ENCODE measurements at regions not wholly inside any gene's neighbourhood (a gene's known extent, or its start where the extent isn't known, plus 50 kb on each side); places are given as distances from the start of the nearest gene placed in this dataset.

GRCh38 chr10:55491712-55492111 lies 690.7 kb upstream of the PCDH15 start:
- DNase-seq: no peak

GRCh38 chr10:55485827-55486226 lies 684.8 kb upstream of the PCDH15 start:
- DNase-seq: no peak

GRCh38 chr10:55476129-55476528 lies 675.1 kb upstream of the PCDH15 start:
- no peak for DNase-seq

DNA sequence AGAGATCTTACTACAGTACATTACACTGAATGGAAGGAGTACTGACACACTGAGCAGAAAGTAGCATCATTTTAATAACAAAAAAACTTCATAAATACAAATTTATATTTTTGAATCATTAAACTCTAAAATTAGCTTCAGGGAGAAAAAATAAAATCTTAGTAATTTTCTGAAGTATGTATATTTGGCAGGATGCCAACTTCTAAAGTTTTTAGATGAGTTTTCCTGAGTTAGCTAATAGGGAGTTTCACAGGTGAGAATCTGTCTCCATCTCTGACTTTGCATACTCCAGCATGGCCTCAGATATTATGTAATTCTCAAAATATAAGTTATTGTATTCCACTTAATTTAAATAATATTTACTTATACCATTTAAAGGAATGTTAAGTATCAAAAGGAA lies 673.2 kb upstream of the PCDH15 start:
- DNase-seq: no peak

GRCh38 chr10:55470840-55471239 lies 669.8 kb upstream of the PCDH15 start:
- DNase-seq: no peak

DNA sequence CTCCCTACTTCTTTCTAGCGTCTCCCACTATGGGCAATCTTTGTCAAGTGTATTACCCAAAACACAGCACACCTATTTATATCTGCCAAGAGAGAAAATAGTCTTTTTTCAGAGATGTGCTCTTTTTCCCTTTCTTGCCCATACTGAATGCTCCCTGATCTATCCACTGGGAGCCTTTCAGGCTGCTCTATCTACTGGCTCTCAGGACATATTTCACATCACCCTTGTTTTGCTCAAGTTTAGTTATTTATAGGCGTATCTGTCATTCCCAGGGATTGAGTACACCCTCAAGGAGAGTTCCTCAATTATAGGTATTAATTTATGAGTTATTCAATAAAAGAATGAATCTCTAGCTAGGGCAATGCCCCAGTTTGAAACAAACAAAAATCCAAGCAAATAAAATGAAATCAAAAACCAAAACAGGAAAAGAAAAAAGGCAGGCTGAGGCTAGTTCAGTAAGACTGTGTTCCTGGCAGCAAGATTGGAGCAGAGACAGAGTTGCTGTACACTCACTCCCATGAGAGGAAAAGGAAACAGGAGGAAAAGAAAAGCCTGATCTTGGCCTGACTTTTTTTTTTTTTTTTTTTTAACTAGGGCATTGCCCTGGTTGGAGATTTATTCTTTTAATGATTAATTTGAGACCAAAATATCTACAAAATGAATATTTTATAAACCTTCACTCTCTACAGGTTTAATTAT lies 665.9 kb upstream of the PCDH15 start:
- DNase-seq: no peak

DNA sequence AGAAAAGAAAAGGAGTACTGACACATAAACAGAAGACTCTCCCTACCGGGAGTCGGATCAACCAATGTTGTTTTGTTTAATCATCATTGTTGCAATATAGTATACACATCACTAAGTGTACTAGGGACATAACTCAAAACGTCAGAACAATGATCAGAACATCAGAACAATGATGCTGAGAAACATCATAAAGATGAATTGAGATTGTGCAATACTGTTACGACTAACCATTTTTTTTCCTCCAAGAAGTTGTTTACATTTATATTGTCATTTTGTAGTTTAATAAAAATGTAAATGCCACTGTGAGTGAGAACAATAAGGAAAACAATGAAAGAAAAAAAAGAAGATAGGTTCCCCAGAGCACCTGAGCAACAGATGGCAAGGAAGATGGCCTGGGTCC lies 663.1 kb upstream of the PCDH15 start:
- no peak for DNase-seq

GRCh38 chr10:55460008-55460407 lies 659.0 kb upstream of the PCDH15 start:
- no peak for DNase-seq

DNA sequence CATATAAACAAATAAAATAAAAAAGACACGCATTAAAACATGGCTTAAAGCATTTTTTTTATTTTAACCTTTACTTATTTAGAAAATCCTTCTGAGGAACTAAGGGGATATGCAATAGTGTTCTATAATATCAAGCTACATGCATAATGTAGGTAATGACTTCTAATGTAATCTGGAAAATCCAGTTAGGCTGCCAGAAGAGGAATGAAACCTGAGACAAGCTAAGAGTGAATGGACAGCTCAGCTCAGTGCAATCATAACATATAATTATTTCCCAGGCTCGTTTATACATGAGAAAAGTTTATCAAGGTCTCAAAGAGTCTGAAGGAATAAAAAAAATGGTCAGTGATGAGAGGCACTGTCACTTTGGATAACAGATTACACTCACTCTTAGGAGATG lies 649.0 kb upstream of the PCDH15 start:
- no peak for DNase-seq

GRCh38 chr10:55446441-55447002 lies 645.5 kb upstream of the PCDH15 start:
- DNase-seq: no peak

DNA sequence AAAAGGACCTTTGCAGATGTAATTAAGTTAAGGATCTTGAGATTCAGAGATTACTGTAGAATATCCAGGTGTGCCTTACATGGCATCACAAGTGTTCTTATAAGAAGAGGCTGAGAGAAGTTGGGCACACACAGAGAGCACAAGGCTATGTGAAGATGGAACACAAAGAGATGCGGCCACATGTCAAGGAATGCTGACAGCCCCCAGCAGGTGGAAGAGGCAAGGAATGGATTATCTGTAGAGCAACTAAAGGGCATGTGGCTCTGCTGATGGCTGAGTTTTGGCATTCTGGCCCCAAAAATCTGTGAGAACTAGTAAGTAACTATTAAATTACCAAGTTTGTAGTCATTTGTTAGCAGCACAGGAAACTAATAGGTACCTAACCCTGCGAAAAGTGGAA lies 640.7 kb upstream of the PCDH15 start:
- no peak for DNase-seq

GRCh38 chr10:55426138-55426537 lies 625.1 kb upstream of the PCDH15 start:
- no peak for DNase-seq

GRCh38 chr10:55410415-55410885 lies 609.4 kb upstream of the PCDH15 start:
- no peak for DNase-seq

- DNase-seq: no peak
Observed at GRCh38 chr10:55404094-55404493, 603.1 kb upstream of the PCDH15 start.

GRCh38 chr10:55400075-55400849 lies 599.2 kb upstream of the PCDH15 start:
- peak; percentile 27 for DNase-seq

DNA sequence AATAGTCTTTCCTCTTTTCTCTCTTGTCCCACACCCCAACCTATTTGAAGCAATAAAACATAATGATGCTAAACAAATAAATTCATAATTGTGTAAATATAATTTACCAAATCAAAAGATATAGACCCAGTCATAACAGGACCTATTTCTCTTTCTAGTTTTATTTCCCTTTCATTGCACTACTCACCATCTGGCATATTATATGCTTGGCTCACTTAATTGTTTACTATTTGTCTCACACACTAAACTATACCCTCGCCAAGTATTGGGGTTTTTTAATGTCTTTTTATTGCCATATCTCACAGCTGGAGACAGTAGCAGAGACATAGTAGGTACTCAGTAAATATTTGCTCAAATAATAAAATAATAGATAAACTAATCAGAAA lies 597.5 kb upstream of the PCDH15 start:
- no peak for DNase-seq

DNA sequence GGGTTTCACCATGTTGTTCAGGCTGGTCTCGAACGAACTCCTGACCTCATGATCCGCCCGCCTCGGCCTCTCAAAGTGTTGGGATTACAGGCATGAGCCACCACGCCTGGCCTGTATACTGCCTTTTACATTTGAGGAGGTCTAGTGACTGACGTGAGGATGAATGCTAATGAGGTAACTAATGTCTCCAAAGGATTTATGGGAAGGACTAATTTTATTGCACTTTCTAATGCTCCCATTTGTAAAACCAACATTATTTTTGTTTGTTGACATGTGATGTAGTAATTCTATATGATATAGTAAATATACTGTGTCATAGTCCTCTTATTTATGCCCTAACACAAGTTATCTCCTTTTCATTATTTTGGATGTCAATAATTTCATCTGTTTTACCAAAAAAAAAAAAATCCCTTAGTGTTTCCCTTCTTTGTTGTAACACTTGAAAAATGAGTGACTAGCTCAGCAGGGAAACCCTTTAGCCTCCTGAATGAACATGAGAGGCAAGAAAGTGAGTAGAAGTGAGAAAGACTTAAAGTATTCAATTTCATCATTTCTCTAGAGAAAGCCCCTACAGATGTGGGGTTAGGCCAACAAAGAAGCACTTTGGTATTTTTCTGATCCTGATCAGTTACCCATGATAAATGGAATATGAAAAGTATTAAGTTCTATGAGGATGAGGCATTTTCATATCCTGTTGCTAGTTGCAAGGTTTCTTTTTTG lies 596.9 kb upstream of the PCDH15 start:
- DNase-seq: peak; percentile 7

DNA sequence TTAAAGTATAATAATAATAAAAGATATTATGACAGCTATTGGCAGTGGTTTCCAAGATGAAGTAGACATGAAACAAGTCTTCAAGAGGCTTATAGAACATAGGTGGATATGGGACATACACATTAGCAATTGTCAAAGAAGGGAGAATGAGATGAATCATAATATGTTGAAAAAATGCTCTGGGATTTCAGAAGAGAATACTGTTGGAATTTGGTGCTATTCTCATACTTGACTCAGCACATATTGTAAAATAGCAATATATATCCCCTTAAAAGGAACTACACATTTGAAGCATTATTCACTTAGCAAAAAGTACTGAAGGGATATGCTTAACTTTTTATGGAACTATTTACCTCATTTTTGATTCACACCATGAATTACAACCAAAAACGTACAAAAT lies 577.2 kb upstream of the PCDH15 start:
- no peak for DNase-seq

DNA sequence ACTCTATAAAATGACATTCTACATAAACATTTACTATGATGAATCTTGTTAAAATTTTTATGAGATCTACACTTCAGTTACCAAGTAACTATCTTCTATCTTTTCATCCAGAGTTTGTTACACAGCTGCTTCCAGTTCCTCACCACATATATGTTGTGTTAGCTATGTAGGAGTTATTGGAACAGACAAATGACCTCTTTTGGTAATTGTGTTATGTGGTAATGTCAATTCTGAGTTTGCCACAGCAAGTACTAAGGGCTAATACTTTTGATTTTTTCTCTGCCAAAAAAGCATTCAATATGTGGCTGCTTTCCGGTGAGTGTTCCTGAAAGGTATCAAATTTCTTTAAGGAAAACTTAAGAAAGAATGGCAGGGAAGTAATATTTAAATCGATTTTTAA lies 573.9 kb upstream of the PCDH15 start:
- DNase-seq: no peak

GRCh38 chr10:55374060-55374459 lies 573.0 kb upstream of the PCDH15 start:
- no peak for DNase-seq

GRCh38 chr10:55369670-55370420 lies 568.8 kb upstream of the PCDH15 start:
- DNase-seq: peak; percentile 7

DNA sequence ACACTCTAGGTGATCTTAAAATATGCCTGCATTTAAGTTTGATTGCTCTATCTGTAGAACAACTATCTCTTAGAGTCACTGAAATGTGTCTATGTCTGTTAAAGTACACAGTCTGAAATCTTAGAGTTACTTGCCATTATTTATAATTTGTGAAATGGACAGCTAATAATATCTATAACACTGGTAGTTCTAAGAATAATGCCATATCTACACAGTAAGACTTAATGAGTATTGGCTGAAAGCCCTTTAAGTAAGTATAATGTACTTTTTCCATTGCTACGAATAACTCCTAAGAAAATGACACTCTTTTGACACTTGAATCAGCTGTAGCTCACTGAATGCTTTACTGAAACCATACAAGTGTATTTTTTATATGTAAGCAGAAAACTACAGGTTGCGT lies 567.4 kb upstream of the PCDH15 start:
- no peak for DNase-seq

GRCh38 chr10:55367555-55367954 lies 566.5 kb upstream of the PCDH15 start:
- DNase-seq: no peak
